Calu3 (cell line): ENCODE measurements at regions not wholly inside any gene's neighbourhood (a gene's known extent, or its start where the extent isn't known, plus 50 kb on each side); places are given as distances from the start of the nearest gene placed in this dataset.

Experiments used
- BruUV-seq: library from RNA; stranded (reverse); fragments of 400-500 nt; replicated peaks from 2 replicates; lab custom pipeline; 2021; lab: Mats Ljungman, UMichigan
- CTCF ChIA-PET: fragments of 300-600 bp; sonication (Branson Sonifier 250); formaldehyde crosslinking; loops from one replicate; lab custom pipeline; 2022; ENCODE audit warnings: antibody characterized with exemption; lab: Charles Lee
- DNase-seq: peaks from one replicate; pipeline ENCODE4 v3.0.0; 2022
- H3K27ac Mint-ChIP-seq: one replicate; pipeline ENCODE4 v1.8.0; 2022; ENCODE audit warnings: mixed read lengths; ENCODE audit not compliant: unreplicated experiment
- H3K27me3 Mint-ChIP-seq: one replicate; pipeline ENCODE4 v1.8.0; 2022; ENCODE audit warnings: mixed read lengths; ENCODE audit not compliant: unreplicated experiment
- H3K36me3 Mint-ChIP-seq: one replicate; pipeline ENCODE4 v1.8.0; 2022; ENCODE audit warnings: mild to moderate bottlenecking, moderate library complexity, mixed read lengths; ENCODE audit not compliant: insufficient read depth, unreplicated experiment
- H3K4me1 Mint-ChIP-seq: one replicate; pipeline ENCODE4 v1.8.0; 2022; ENCODE audit warnings: mild to moderate bottlenecking, low read depth, mixed read lengths; ENCODE audit not compliant: unreplicated experiment
- H3K4me3 Mint-ChIP-seq: one replicate; pipeline ENCODE4 v1.8.0; 2022; ENCODE audit warnings: mild to moderate bottlenecking, low read depth, moderate library complexity, mixed read lengths; ENCODE audit not compliant: unreplicated experiment
- H3K9me3 Mint-ChIP-seq: one replicate; pipeline ENCODE4 v1.8.0; 2022; ENCODE audit warnings: low read depth, mixed read lengths; ENCODE audit not compliant: unreplicated experiment
- CTCF ChIP-seq: fragments of 200-600 bp; IDR thresholded peaks from one replicate; pipeline ENCODE4 v1.8.0; 2022; ENCODE audit warnings: antibody characterized with exemption; ENCODE audit not compliant: unreplicated experiment
- intact Hi-C: fragments of 100-400 bp; cut with micrococcal nuclease; formaldehyde crosslinking; loops from one replicate; pipeline ENCODE4 v1.10.0; 2022; ENCODE audit not compliant: unreplicated experiment

DNA sequence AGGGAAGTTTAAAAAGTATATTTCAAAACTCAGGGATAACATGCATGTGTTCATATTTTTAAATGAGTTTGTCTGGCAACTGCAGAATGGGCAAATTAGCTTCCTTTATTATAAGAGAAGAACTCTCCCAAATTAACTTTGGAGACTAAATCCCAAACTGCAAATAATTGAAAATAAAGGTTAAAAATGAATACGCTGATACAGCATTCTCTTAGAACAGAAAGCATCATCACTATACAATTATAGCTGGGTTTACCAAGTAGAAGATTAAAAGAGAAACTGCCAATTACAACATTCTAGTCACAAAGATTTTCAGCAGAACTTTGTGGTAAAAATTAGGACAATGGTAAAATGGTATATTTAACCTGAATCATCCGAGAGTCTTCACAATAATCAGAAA, 73.3 kb downstream of the OLFM4 start:
- CTCF ChIA-PET: no interaction called here
- no peak overlapping the region for H3K4me3 Mint-ChIP-seq
- intact Hi-C loops: no loop called here
- DNase-seq: no peak
- peaks cover 3% of the 10 kb centered on the region for H3K9me3 Mint-ChIP-seq
- no peaks in the 10 kb centered on the region for H3K4me1 Mint-ChIP-seq
- BruUV-seq: no TSS peak
- no peak overlapping the region for H3K27ac Mint-ChIP-seq
- no peaks in the 10 kb centered on the region for H3K27me3 Mint-ChIP-seq
- no peak for TF ChIP-seq CTCF
- no peaks in the 10 kb centered on the region for H3K36me3 Mint-ChIP-seq

GRCh38 chr13:53104136-53104535, 75.5 kb downstream of the OLFM4 start:
- H3K27ac Mint-ChIP-seq: no peak overlapping the region
- CTCF ChIA-PET: no interaction called here
- intact Hi-C loops: no loop called here
- no peak for TF ChIP-seq CTCF
- H3K4me3 Mint-ChIP-seq: no peak overlapping the region
- DNase-seq: no peak
- no peaks in the 10 kb centered on the region for H3K36me3 Mint-ChIP-seq
- H3K9me3 Mint-ChIP-seq: peaks cover 10% of the 10 kb centered on the region
- no peaks in the 10 kb centered on the region for H3K27me3 Mint-ChIP-seq
- no TSS peak for BruUV-seq
- no peaks in the 10 kb centered on the region for H3K4me1 Mint-ChIP-seq

DNA sequence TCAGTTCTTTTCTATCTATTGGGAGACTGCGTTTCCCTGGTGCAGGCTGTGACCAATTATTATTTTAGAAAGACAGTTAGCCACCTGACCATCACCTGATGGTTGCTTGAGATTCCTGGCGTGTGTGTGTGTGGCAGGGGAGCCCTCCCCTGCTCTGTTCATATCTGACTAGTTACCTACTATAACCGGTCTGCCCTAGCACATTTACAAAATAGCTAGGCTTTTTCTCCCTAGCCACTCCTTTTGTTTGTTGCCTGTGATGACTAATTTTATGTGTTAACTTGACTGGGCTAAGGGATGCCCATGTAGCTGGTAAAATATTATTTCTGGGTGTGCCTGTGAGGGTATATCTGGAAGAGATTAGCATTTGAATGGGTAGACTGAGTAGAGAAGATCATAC, 76.9 kb downstream of the OLFM4 start:
- Mint-ChIP-seq H3K36me3 (no peaks in the 10 kb centered on the region), H3K4me1 (no peaks in the 10 kb centered on the region), H3K27me3 (no peaks in the 10 kb centered on the region), H3K9me3 (peaks cover 10% of the 10 kb centered on the region), H3K27ac (no peak overlapping the region), H3K4me3 (no peak overlapping the region)
- no peak for DNase-seq
- no TSS peak for BruUV-seq
- intact Hi-C loops: no loop called here
- CTCF ChIA-PET: interaction anchor here (1.0 kb wide), 1 partner anchor 46 kb away, joined by 3 read pairs; no protein-coding TSS in a partner anchor
- TF ChIP-seq CTCF: no peak

DNA sequence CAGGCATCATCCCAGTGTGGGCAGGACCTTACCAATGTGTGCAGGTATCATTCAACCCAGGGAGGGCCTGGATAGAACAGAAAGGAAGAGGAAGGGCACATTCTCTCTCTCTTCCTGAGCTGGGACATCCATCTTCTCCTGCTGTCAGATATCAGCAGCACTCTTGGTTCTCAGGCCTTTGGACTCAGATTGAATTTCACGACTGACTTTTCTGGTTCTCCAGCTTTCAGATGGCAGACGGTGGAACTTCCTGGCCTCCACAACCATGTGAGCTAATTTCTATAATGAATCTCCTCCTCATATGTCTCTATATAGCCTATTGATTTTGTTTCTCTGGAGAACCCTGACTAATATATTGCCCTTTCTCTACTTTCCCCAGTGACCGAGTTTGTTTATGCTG, 77.3 kb downstream of the OLFM4 start:
- CTCF ChIA-PET: interaction anchor here (1.0 kb wide), 1 partner anchor 46 kb away, joined by 3 read pairs; no protein-coding TSS in a partner anchor
- no peaks in the 10 kb centered on the region for H3K27me3 Mint-ChIP-seq
- no TSS peak for BruUV-seq
- H3K36me3 Mint-ChIP-seq: no peaks in the 10 kb centered on the region
- no peak overlapping the region for H3K4me3 Mint-ChIP-seq
- intact Hi-C loops: no loop called here
- no peak overlapping the region for H3K27ac Mint-ChIP-seq
- DNase-seq: peak; percentile 3
- H3K4me1 Mint-ChIP-seq: no peaks in the 10 kb centered on the region
- H3K9me3 Mint-ChIP-seq: peaks cover 10% of the 10 kb centered on the region
- no peak for TF ChIP-seq CTCF
